Calu3 (cell line): ENCODE measurements at regions not wholly inside any gene's neighbourhood (a gene's known extent, or its start where the extent isn't known, plus 50 kb on each side); places are given as distances from the start of the nearest gene placed in this dataset.

Source experiments
- BruUV-seq: library from RNA; stranded (reverse); fragments of 400-500 nt; replicated peaks from 2 replicates; lab custom pipeline; 2021; lab: Mats Ljungman, UMichigan
- CTCF ChIA-PET: fragments of 300-600 bp; sonication (Branson Sonifier 250); formaldehyde crosslinking; loops from one replicate; lab custom pipeline; 2022; ENCODE audit warnings: antibody characterized with exemption; lab: Charles Lee
- DNase-seq: peaks from one replicate; pipeline ENCODE4 v3.0.0; 2022
- H3K27ac Mint-ChIP-seq: one replicate; pipeline ENCODE4 v1.8.0; 2022; ENCODE audit warnings: mixed read lengths; ENCODE audit not compliant: unreplicated experiment
- H3K27me3 Mint-ChIP-seq: one replicate; pipeline ENCODE4 v1.8.0; 2022; ENCODE audit warnings: mixed read lengths; ENCODE audit not compliant: unreplicated experiment
- H3K36me3 Mint-ChIP-seq: one replicate; pipeline ENCODE4 v1.8.0; 2022; ENCODE audit warnings: mild to moderate bottlenecking, moderate library complexity, mixed read lengths; ENCODE audit not compliant: insufficient read depth, unreplicated experiment
- H3K4me1 Mint-ChIP-seq: one replicate; pipeline ENCODE4 v1.8.0; 2022; ENCODE audit warnings: mild to moderate bottlenecking, low read depth, mixed read lengths; ENCODE audit not compliant: unreplicated experiment
- H3K4me3 Mint-ChIP-seq: one replicate; pipeline ENCODE4 v1.8.0; 2022; ENCODE audit warnings: mild to moderate bottlenecking, low read depth, moderate library complexity, mixed read lengths; ENCODE audit not compliant: unreplicated experiment
- H3K9me3 Mint-ChIP-seq: one replicate; pipeline ENCODE4 v1.8.0; 2022; ENCODE audit warnings: low read depth, mixed read lengths; ENCODE audit not compliant: unreplicated experiment
- CTCF ChIP-seq: fragments of 200-600 bp; IDR thresholded peaks from one replicate; pipeline ENCODE4 v1.8.0; 2022; ENCODE audit warnings: antibody characterized with exemption; ENCODE audit not compliant: unreplicated experiment
- intact Hi-C: fragments of 100-400 bp; cut with micrococcal nuclease; formaldehyde crosslinking; loops from one replicate; pipeline ENCODE4 v1.10.0; 2022; ENCODE audit not compliant: unreplicated experiment

DNA sequence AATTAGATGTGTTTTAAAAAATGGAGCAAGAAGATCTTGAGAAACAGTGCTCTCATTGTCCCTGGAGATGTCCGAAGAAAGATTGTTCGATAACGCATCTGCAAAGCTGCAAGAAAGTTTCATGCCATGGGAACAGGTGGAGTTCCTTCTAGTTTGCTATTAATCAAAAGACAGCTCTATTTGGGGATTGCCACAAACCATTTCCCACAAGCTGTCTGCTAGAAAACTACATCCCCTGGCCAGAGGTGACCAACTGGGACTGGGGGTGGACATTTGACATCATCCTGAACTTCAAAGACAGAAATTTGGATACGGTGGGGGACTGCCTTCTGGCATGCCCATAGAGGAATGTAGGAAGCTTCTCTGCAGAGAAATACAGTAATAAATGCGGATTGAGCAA, 50.8 kb upstream of the OSMR start:
- DNase-seq = no peak
- no peak for TF ChIP-seq CTCF
- H3K27ac Mint-ChIP-seq = no peak overlapping the region
- no peaks in the 10 kb centered on the region for H3K36me3 Mint-ChIP-seq
- BruUV-seq = no TSS peak
- CTCF ChIA-PET = no interaction called here
- peaks cover 75% of the 10 kb centered on the region for H3K27me3 Mint-ChIP-seq
- no peaks in the 10 kb centered on the region for H3K9me3 Mint-ChIP-seq
- no peak overlapping the region for H3K4me3 Mint-ChIP-seq
- H3K4me1 Mint-ChIP-seq = no peaks in the 10 kb centered on the region
- intact Hi-C loops = no loop called here

- no TSS peak for BruUV-seq
- H3K36me3 Mint-ChIP-seq = no peaks in the 10 kb centered on the region
- no peak overlapping the region for H3K4me3 Mint-ChIP-seq
- no peaks in the 10 kb centered on the region for H3K9me3 Mint-ChIP-seq
- intact Hi-C loops = no loop called here
- no peak for DNase-seq
- no peak for TF ChIP-seq CTCF
- no peaks in the 10 kb centered on the region for H3K4me1 Mint-ChIP-seq
- peaks cover 68% of the 10 kb centered on the region for H3K27me3 Mint-ChIP-seq
- H3K27ac Mint-ChIP-seq = no peak overlapping the region
- CTCF ChIA-PET = no interaction called here
Observed at GRCh38 chr5:38795986-38796741, 49.6 kb upstream of the OSMR start.
